OCI-LY1 (cell line): ENCODE measurements at regions not wholly inside any gene's neighbourhood (a gene's known extent, or its start where the extent isn't known, plus 50 kb on each side); places are given as distances from the start of the nearest gene placed in this dataset.

ENCODE experiments used
- CTCF ChIP-seq: fragments of 200-600 bp; sonication (generic), shearing (Covaris generic); IDR thresholded peaks from 2 replicates; pipeline ENCODE4 v1.5.1; 2017; ENCODE audit warnings: mild to moderate bottlenecking, antibody characterized with exemption, low read length, moderate library complexity, mixed read lengths
- EZH2 ChIP-seq: fragments of 200-600 bp; sonication (generic), shearing (Covaris generic); IDR thresholded peaks from 2 replicates; pipeline ENCODE4 v1.8.0; 2017; ENCODE audit warnings: borderline replicate concordance, mixed run types, mild to moderate bottlenecking, antibody characterized with exemption, low read length, moderate library complexity, mixed read lengths

DNA sequence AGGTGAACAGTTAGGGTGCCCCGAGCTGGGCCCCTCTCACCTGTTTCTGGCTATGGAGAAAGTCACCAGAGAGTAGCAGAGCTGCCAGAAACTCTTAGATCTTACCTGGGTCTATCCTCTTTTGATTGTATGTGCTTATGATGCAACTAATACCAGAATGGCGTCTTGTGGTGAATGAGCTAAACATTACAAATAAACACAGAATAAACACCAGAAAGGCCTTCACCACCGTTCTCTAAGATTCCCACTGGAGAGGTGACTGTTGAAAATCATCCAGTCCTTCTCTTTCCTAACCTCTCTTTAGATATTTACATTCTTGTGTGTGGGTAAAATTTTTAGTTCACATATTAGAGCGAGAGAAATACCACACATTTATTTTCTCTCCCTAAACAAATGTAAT is 241.7 kb upstream of the GAS1 start:
- TF ChIP-seq EZH2 (no peak), CTCF (no peak)
